ENCODE measurements at regions not wholly inside any gene's neighbourhood (a gene's known extent, or its start where the extent isn't known, plus 50 kb on each side); places are given as distances from the start of the nearest gene placed in this dataset.

GRCh38 chr21:17921579-17922530 is 102.7 kb upstream of the C21orf91 start:
- no peak overlapping the region for H3K4me2 ChIP-seq (ENCODE audit: insufficient read depth, low read length)
- H3K4me3 ChIP-seq = no peak overlapping the region
- H3K9ac ChIP-seq (ENCODE audit: insufficient read depth in 1 of 2, low read depth in 2 of 2, low read length in 2 of 2) = no peak overlapping the region
- no peak for DNase-seq (ENCODE audit: extremely low read depth in 1 of 4, low spot score in 3 of 4)
- H3K9me3 ChIP-seq (replicated peaks; ENCODE audit: control insufficient read depth, insufficient read depth, low read depth, low read length) = no peaks in the 10 kb centered on the region
- no peak for ATAC-seq
- POLR2A ChIA-PET = no interaction called here
- no peaks in the 10 kb centered on the region for H4K20me1 ChIP-seq (replicated peaks; ENCODE audit: control insufficient read depth, insufficient read depth, low read length)
- FAIRE-seq = no peak
- intact Hi-C loops (cut with micrococcal nuclease) = no loop called here
- 0% methylated on average over 2 of the region's 2 CpGs for WGBS (ENCODE audit: insufficient coverage, low coverage, missing lambda C conversion rate)
- no peak overlapping the region for H2AFZ ChIP-seq (ENCODE audit: low read depth, low read length)
- no peaks in the 10 kb centered on the region for H3K27me3 ChIP-seq (ENCODE audit: control insufficient read depth in 2 of 2, insufficient read depth in 2 of 2, low read length in 2 of 2)
- H3K79me2 ChIP-seq (ENCODE audit: control insufficient read depth, insufficient read depth, low read length) = no peaks in the 10 kb centered on the region
- in situ Hi-C loops (cut with MboI) = no loop called here
- H3K36me3 ChIP-seq (ENCODE audit: control insufficient read depth, insufficient read depth, low read length) = no peaks in the 10 kb centered on the region
- H3K9me1 ChIP-seq (ENCODE audit: control insufficient read depth, insufficient read depth, low read length) = no peaks in the 10 kb centered on the region
- CTCF ChIA-PET (ENCODE audit: low intra/inter-chr PET ratio) = no interaction called here
- BruUV-seq (replicated peaks) = no TSS peak
- H3K27ac ChIP-seq (ENCODE audit: extremely low read depth, low read depth, low read length) = no peak overlapping the region
- no peaks in the 10 kb centered on the region for H3K4me1 ChIP-seq (replicated peaks in 1 of 2; ENCODE audit: control insufficient read depth in 2 of 2, insufficient read depth in 2 of 2, low read length in 2 of 2)
- TF ChIP-seq SUPT5H (IDR thresholded peaks at IDR 0.05) (no peak), CCNT2 (IDR thresholded peaks at IDR 0.05; ENCODE audit: borderline replicate concordance, extremely low read depth, insufficient read length, low read depth, low read length) (no peak), GTF2F1 (IDR thresholded peaks at IDR 0.05; ENCODE audit: low read depth, low read length) (no peak), TCFL5 (CRISPR knock-in tag; conservative IDR thresholded peaks at IDR 0.05) (no peak), ZNF318 (IDR thresholded peaks at IDR 0.05; ENCODE audit: borderline replicate concordance in 1 of 2, low read depth in 1 of 2) (no peak), ZKSCAN3 (CRISPR knock-in tag; IDR thresholded peaks at IDR 0.05) (no peak), ETS1 (conservative IDR thresholded peaks at IDR 0.05; ENCODE audit: control insufficient read depth, low read depth, low read length) (no peak), FOXP4 (CRISPR knock-in tag; IDR thresholded peaks at IDR 0.05; ENCODE audit: borderline replicate concordance) (no peak)
